ENCODE measurements at regions not wholly inside any gene's neighbourhood (a gene's known extent, or its start where the extent isn't known, plus 50 kb on each side); places are given as distances from the start of the nearest gene placed in this dataset.

DNA sequence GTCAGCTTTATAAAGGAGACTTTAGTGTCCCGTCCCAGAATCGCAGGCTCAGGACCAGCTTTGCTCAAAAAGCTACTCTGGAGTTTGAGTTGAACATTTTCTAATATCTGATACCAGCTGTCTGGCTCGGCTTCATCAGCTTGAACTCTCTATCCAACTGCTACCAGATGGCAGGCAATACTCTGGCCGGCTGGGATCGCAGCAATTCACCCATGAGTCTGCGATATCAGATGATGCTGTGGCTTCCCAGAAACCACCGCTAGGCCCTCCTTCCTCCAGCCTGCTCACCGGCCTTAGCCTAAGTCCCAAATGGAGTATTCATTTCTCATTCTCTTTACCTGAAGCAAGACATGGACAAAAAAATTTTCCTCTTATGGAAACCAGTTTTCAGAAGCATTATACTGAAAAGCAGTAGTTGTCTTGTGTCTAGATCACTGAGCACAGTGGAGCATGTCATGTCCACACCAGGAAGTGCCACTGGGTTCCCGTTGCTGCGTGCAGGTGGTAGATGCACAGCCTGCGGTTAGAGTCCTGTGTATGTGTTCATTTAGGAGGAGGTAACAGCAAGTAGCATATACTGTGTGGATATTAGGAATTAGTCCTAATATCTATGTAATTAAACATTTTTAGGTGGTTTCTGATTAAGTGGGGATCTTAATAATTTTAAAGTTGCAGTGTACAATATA is 162.0 kb upstream of the SOX11 start:
- no peak for DNase-seq (ENCODE audit: low read depth)
- TF ChIP-seq CTCF (conservative IDR thresholded peaks at IDR 0.05; ENCODE audit: control insufficient read depth, insufficient read depth, low read depth, low read length) = no peak
- no peak overlapping the region for H3K4me3 ChIP-seq (ENCODE audit: control insufficient read depth, low read depth, low read length)

DNA sequence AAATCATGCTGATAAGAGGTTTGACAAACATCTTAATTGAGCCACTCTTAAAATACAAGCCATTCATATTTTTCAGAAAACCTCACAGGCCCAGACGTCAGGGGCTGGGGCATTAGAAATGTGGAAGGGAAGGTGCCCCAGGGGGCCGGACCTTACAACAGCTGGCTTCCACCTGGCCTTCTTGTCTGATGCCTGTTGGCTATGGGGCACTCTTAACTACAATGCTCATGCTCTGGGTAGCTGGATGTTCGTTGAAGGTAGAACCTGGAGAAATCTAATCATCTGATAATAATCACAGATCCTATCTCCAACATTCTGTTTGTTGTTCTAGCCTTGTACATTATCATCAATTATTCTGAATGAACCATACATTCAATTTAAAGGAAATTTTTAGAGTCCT is 156.9 kb upstream of the SOX11 start:
- no peak for DNase-seq (ENCODE audit: low read depth)
- TF ChIP-seq CTCF (conservative IDR thresholded peaks at IDR 0.05; ENCODE audit: control insufficient read depth, insufficient read depth, low read depth, low read length) = no peak
- H3K4me3 ChIP-seq (ENCODE audit: control insufficient read depth, low read depth, low read length) = no peak overlapping the region

- TF ChIP-seq CTCF (conservative IDR thresholded peaks at IDR 0.05; ENCODE audit: control insufficient read depth, insufficient read depth, low read depth, low read length) = no peak
- H3K4me3 ChIP-seq (ENCODE audit: control insufficient read depth, low read depth, low read length) = no peak overlapping the region
- DNase-seq (ENCODE audit: low read depth) = no peak
These were observed 154.9 kb upstream of the SOX11 start for GRCh38 chr2:5537180-5537688.

DNA sequence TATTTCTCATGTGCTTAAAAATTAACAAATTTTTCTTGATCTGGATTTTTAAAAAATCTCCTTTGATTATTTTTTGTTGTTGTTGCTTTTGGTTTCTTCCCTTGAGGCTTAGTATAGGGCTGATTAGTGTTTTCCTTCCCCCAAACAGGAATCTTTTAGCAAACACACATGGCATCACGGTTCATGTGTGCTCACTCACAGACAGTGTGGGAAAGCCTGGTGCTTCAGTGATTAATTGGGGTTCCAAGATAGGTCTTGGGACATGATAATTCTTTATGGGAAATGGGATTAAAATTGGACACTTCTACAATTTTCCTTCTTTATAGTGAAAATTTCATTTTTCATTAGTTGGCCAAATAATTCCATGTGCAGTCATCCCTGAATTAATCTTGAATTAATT is 153.9 kb upstream of the SOX11 start:
- no peak for DNase-seq (ENCODE audit: low read depth)
- no peak overlapping the region for H3K4me3 ChIP-seq (ENCODE audit: control insufficient read depth, low read depth, low read length)
- TF ChIP-seq CTCF (conservative IDR thresholded peaks at IDR 0.05; ENCODE audit: control insufficient read depth, insufficient read depth, low read depth, low read length) = no peak

DNA sequence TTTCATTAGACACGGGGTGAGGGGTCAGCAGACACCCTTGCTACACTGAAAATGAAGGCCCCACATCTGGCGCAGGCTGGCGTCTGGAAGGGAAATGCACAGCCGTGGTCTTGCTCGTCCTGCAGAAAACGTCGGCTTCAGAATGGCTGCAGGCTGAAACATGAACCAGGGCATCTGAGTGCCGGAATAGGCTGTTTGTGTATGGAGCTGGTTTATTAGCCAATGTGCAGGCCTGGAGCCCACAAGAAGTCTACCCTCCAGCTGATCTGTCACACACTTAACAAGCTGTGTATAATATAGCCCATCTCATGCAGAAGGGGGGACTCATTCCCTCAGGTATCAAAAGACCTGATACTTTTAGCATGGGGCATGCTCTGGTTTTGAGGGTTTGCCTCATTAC is 153.4 kb upstream of the SOX11 start:
- TF ChIP-seq CTCF (conservative IDR thresholded peaks at IDR 0.05; ENCODE audit: control insufficient read depth, insufficient read depth, low read depth, low read length) = no peak
- DNase-seq (ENCODE audit: low read depth) = no peak
- H3K4me3 ChIP-seq (ENCODE audit: control insufficient read depth, low read depth, low read length) = no peak overlapping the region

GRCh38 chr2:5539282-5540165 is 152.7 kb upstream of the SOX11 start:
- DNase-seq (ENCODE audit: low read depth) = no peak
- no peak overlapping the region for H3K4me3 ChIP-seq (ENCODE audit: control insufficient read depth, low read depth, low read length)
- no peak for TF ChIP-seq CTCF (conservative IDR thresholded peaks at IDR 0.05; ENCODE audit: control insufficient read depth, insufficient read depth, low read depth, low read length)
